Smooth muscle cell (in vitro differentiated cells): ENCODE measurements at regions not wholly inside any gene's neighbourhood (a gene's known extent, or its start where the extent isn't known, plus 50 kb on each side); places are given as distances from the start of the nearest gene placed in this dataset.

Source experiments
- DNase-seq: peaks from one replicate; lab custom pipeline; 2025; ENCODE audit not compliant: unreplicated experiment; lab: John Stamatoyannopoulos, UW
- H2AFZ ChIP-seq: fragments of 200-600 bp; sonication (generic); 2 replicates; pipeline ENCODE4 v1.6.0; 2016; ENCODE audit warnings: antibody characterized with exemption, low read depth, mild to moderate bottlenecking
- H3F3A ChIP-seq: fragments of 200-600 bp; sonication (generic); 2 replicates; pipeline ENCODE4 v1.6.0; 2017; ENCODE audit warnings: antibody characterized with exemption, low read depth
- H3K27ac ChIP-seq: fragments of 200-600 bp; sonication (generic); 2 replicates; pipeline ENCODE4 v1.5.1; 2016; ENCODE audit warnings: low read depth, mild to moderate bottlenecking
- H3K27me3 ChIP-seq: fragments of 200-600 bp; sonication (generic); 2 replicates; pipeline ENCODE4 v1.6.1; 2016; ENCODE audit warnings: low read depth, mild to moderate bottlenecking
- H3K36me3 ChIP-seq: fragments of 200-600 bp; sonication (generic); 2 replicates; pipeline ENCODE4 v1.5.1; 2016; ENCODE audit warnings: low read depth
- H3K4me1 ChIP-seq: fragments of 200-600 bp; sonication (generic); 2 replicates; pipeline ENCODE4 v1.5.1; 2016; ENCODE audit warnings: low read depth
- H3K4me2 ChIP-seq: fragments of 200-600 bp; sonication (generic); 2 replicates; pipeline ENCODE4 v1.6.0; 2016; ENCODE audit warnings: mild to moderate bottlenecking
- H3K4me3 ChIP-seq: fragments of 200-600 bp; sonication (generic); 2 replicates; pipeline ENCODE4 v1.5.1; 2016; ENCODE audit warnings: mild to moderate bottlenecking
- H3K79me2 ChIP-seq: fragments of 200-600 bp; sonication (generic); 2 replicates; pipeline ENCODE4 v1.6.0; 2016; ENCODE audit warnings: low read depth, mild to moderate bottlenecking
- H3K9ac ChIP-seq: fragments of 200-600 bp; sonication (generic); 2 replicates; pipeline ENCODE4 v1.6.0; 2016; ENCODE audit warnings: low read depth
- H3K9me3 ChIP-seq: fragments of 200-600 bp; sonication (generic); replicated peaks from 2 replicates; pipeline ENCODE4 v1.5.1; 2016; ENCODE audit warnings: low read depth
- H4K20me1 ChIP-seq: fragments of 200-600 bp; sonication (generic); 2 replicates; pipeline ENCODE4 v1.6.0; 2016; ENCODE audit warnings: low read depth
- CTCF ChIP-seq: fragments of 200-600 bp; sonication (generic); IDR thresholded peaks from 2 replicates; pipeline ENCODE4 v1.5.1; 2017; ENCODE audit warnings: borderline replicate concordance, mild to moderate bottlenecking, antibody characterized with exemption; ENCODE audit not compliant: insufficient read depth, poor library complexity, severe bottlenecking
- WGBS: methylation state at CpG from one replicate; pipeline ENCODE4 v1.1.7; 2016; ENCODE audit warnings: low lambda C conversion rate; 5-methylcytosine and 5-hydroxymethylcytosine counted together

GRCh38 chr2:195214072-195214471 lies 443.0 kb upstream of the SLC39A10 start:
- Histone ChIP-seq H3K9ac (no peak overlapping the region), H3K4me3 (no peak overlapping the region), H3K27me3 (no peaks in the 10 kb centered on the region), H3F3A (no peaks in the 10 kb centered on the region), H3K4me2 (no peak overlapping the region), H3K4me1 (peaks cover 12% of the 10 kb centered on the region), H3K79me2 (no peaks in the 10 kb centered on the region), H4K20me1 (no peaks in the 10 kb centered on the region), H3K36me3 (no peaks in the 10 kb centered on the region), H3K9me3 (no peaks in the 10 kb centered on the region), H3K27ac (no peak overlapping the region), H2AFZ (no peak overlapping the region)
- no peak for DNase-seq
- 73% methylated on average over 5 of the region's 5 CpGs for WGBS
- TF ChIP-seq CTCF = no peak

GRCh38 chr2:195212586-195212985 lies 444.4 kb upstream of the SLC39A10 start:
- Histone ChIP-seq H3K4me2 (no peak overlapping the region), H3F3A (no peaks in the 10 kb centered on the region), H3K4me1 (peaks cover 12% of the 10 kb centered on the region), H3K9ac (no peak overlapping the region), H3K79me2 (no peaks in the 10 kb centered on the region), H3K9me3 (no peaks in the 10 kb centered on the region), H3K27me3 (no peaks in the 10 kb centered on the region), H4K20me1 (no peaks in the 10 kb centered on the region), H3K36me3 (no peaks in the 10 kb centered on the region), H3K27ac (no peak overlapping the region), H3K4me3 (no peak overlapping the region), H2AFZ (no peak overlapping the region)
- no peak for TF ChIP-seq CTCF
- no peak for DNase-seq
- 76% methylated on average over 3 of the region's 3 CpGs for WGBS

GRCh38 chr2:195202163-195202845 lies 454.7 kb upstream of the SLC39A10 start:
- Histone ChIP-seq H3K27me3 (no peaks in the 10 kb centered on the region), H3K9me3 (no peaks in the 10 kb centered on the region), H2AFZ (no peak overlapping the region), H3K4me2 (no peak overlapping the region), H3K27ac (no peak overlapping the region), H3K79me2 (no peaks in the 10 kb centered on the region), H3K4me3 (no peak overlapping the region), H3K9ac (no peak overlapping the region), H3K36me3 (no peaks in the 10 kb centered on the region), H4K20me1 (no peaks in the 10 kb centered on the region), H3K4me1 (no peaks in the 10 kb centered on the region), H3F3A (no peaks in the 10 kb centered on the region)
- WGBS = 59% methylated on average over 2 of the region's 2 CpGs
- no peak for DNase-seq
- no peak for TF ChIP-seq CTCF

- no peak overlapping the region for H3K9ac ChIP-seq
- H3K4me1 ChIP-seq = no peaks in the 10 kb centered on the region
- H3K27me3 ChIP-seq = no peaks in the 10 kb centered on the region
- no peak for DNase-seq
- H3K27ac ChIP-seq = no peak overlapping the region
- no peak overlapping the region for H2AFZ ChIP-seq
- no peaks in the 10 kb centered on the region for H3K36me3 ChIP-seq
- no peak for TF ChIP-seq CTCF
- H3K79me2 ChIP-seq = no peaks in the 10 kb centered on the region
- no peaks in the 10 kb centered on the region for H3K9me3 ChIP-seq
- no peaks in the 10 kb centered on the region for H4K20me1 ChIP-seq
- H3F3A ChIP-seq = no peaks in the 10 kb centered on the region
- no peak overlapping the region for H3K4me2 ChIP-seq
- H3K4me3 ChIP-seq = no peak overlapping the region
Measured at GRCh38 chr2:195199864-195200263, 457.2 kb upstream of the SLC39A10 start.
